Esophagus squamous epithelium (tissue), 5 donors: ENCODE measurements at regions not wholly inside any gene's neighbourhood (a gene's known extent, or its start where the extent isn't known, plus 50 kb on each side); places are given as distances from the start of the nearest gene placed in this dataset.
A peak's percentile ranks its signal among the peaks of the same experiment; 100 is the strongest.

Experiments
- DNase-seq: peaks from one replicate; lab custom pipeline; 2025; lab: John Stamatoyannopoulos, UW
- H3K27ac ChIP-seq, 4 donors: fragments of 200-600 bp; sonication (generic); one replicate each; pipeline ENCODE4 v1.5.1; 2016 to 2019; ENCODE audit warnings: mild to moderate bottlenecking in 1 of 4
- H3K27me3 ChIP-seq, 4 donors: fragments of 200-600 bp; sonication (generic); 1 replicate in 3 of 4; 2 replicates in 1 of 4; pipeline versions ENCODE4 v1.5.1 to v1.6.0; 2017 to 2021; ENCODE audit warnings: antibody characterized with exemption in 1 of 4
- H3K36me3 ChIP-seq, 3 donors: fragments of 200-600 bp; sonication (generic); one replicate each; pipeline ENCODE4 v1.5.1; 2016 to 2019
- H3K4me1 ChIP-seq, 3 donors: fragments of 200-600 bp; sonication (generic); one replicate each; pipeline ENCODE4 v1.5.1; 2017 to 2019
- H3K4me3 ChIP-seq, 4 donors: fragments of 200-600 bp; sonication (generic); 1 replicate in 3 of 4; 2 replicates in 1 of 4; pipeline ENCODE4 v1.5.1; 2016 to 2019; ENCODE audit warnings: mild to moderate bottlenecking in 2 of 4, moderate library complexity in 1 of 4
- H3K9me3 ChIP-seq, 3 donors: fragments of 200-600 bp; sonication (generic); one replicate each; pipeline ENCODE4 v1.5.1; 2016 to 2019
- CTCF ChIP-seq, 6 experiments: fragments of 450-650 bp in 4 of 6; fragments of 200-600 bp in 2 of 6; sonication (generic) in 2 of 6; IDR thresholded peaks; one replicate each; pipeline ENCODE4 v1.5.1; 2016 to 2019; ENCODE audit warnings: antibody characterized with exemption in 6 of 6, mild to moderate bottlenecking in 4 of 6, moderate library complexity in 4 of 6
- POLR2A ChIP-seq, 4 donors: fragments of 450-650 bp; IDR thresholded peaks; one replicate each; pipeline ENCODE4 v1.6.1; 2017; ENCODE audit warnings: antibody characterized with exemption in 4 of 4, mild to moderate bottlenecking in 4 of 4, moderate library complexity in 3 of 4
- WGBS, 2 donors: methylation state at CpG; one replicate each; pipeline ENCODE4 v1.1.5; 2018; 5-methylcytosine and 5-hydroxymethylcytosine counted together
- intact Hi-C: fragments of 100-400 bp; cut with DNase I; formaldehyde crosslinking; loops from one replicate; pipeline ENCODE4 v1.15.0; 2022
- donor health status: DM: yes; HTN: yes; CAD: no.

- TF ChIP-seq CTCF (IDR thresholded peaks at IDR 0.05) (no peak), POLR2A (IDR thresholded peaks at IDR 0.05) (no peak)
- H3K9me3 ChIP-seq, result no peaks in the 10 kb centered on the region
- intact Hi-C loops, result no loop called here
- H3K27me3 ChIP-seq, result no peaks in the 10 kb centered on the region
- no peak for DNase-seq
- H3K36me3 ChIP-seq, result no peaks in the 10 kb centered on the region
- peaks cover 7 to 19% (median 12%) of the 10 kb centered on the region in 3 donors for H3K4me1 ChIP-seq
- H3K4me3 ChIP-seq, result no peak overlapping the region
- 85 to 87% methylated on average over 8 of the region's 8 CpGs for WGBS, 2 donors
- H3K27ac ChIP-seq, result peak overlapping the region in 3 of 4 donors; percentile 11 to 34 (median 13)
These were observed 75.0 kb downstream of the PTPDC1 start for GRCh38 chr9:94159069-94159939.

GRCh38 chr9:94160594-94161501 lies 76.6 kb downstream of the PTPDC1 start:
- WGBS, 2 donors, result 86 to 90% methylated on average over 11 of the region's 11 CpGs
- TF ChIP-seq CTCF (IDR thresholded peaks at IDR 0.05) (no peak), POLR2A (IDR thresholded peaks at IDR 0.05) (no peak)
- intact Hi-C loops, result no loop called here

GRCh38 chr9:94161673-94162072 lies 77.4 kb downstream of the PTPDC1 start:
- WGBS, 2 donors, result 83 to 87% methylated on average over 4 to 8 of the region's 8 CpGs
- TF ChIP-seq CTCF (IDR thresholded peaks at IDR 0.05), result no peak
- TF ChIP-seq POLR2A (IDR thresholded peaks at IDR 0.05), result no peak
- intact Hi-C loops, result no loop called here
- no peak for DNase-seq
- H3K4me1 ChIP-seq, result peaks cover 8 to 23% (median 9%) of the 10 kb centered on the region in 3 donors
- H3K4me3 ChIP-seq, result no peak overlapping the region
- H3K36me3 ChIP-seq, result no peaks in the 10 kb centered on the region
- no peak overlapping the region for H3K27ac ChIP-seq
- H3K9me3 ChIP-seq, result no peaks in the 10 kb centered on the region
- H3K27me3 ChIP-seq, result no peaks in the 10 kb centered on the region

More at GRCh38 chr9:94160594-94161501, 76.6 kb downstream of the PTPDC1 start:
- no peak for DNase-seq
- Histone ChIP-seq H3K27me3 (no peaks in the 10 kb centered on the region), H3K27ac (no peak overlapping the region), H3K4me1 (peaks cover 13 to 31% (median 14%) of the 10 kb centered on the region in 3 donors), H3K9me3 (no peaks in the 10 kb centered on the region), H3K4me3 (no peak overlapping the region), H3K36me3 (no peaks in the 10 kb centered on the region)

- intact Hi-C loops, result no loop called here
These were observed 80.7 kb downstream of the PTPDC1 start for GRCh38 chr9:94164806-94165549.

More at GRCh38 chr9:94164806-94165549, 80.7 kb downstream of the PTPDC1 start:
- DNase-seq, result no peak
- WGBS, 2 donors, result 67 to 76% methylated on average over 5 of the region's 5 CpGs
- peaks cover 25 to 39% (median 25%) of the 10 kb centered on the region in 3 donors for H3K4me1 ChIP-seq
- H3K9me3 ChIP-seq, result no peaks in the 10 kb centered on the region
- H3K27ac ChIP-seq, result peak overlapping the region in 2 of 4 donors; percentile 76 to 97
- no peaks in the 10 kb centered on the region for H3K27me3 ChIP-seq
- no peaks in the 10 kb centered on the region for H3K36me3 ChIP-seq
- TF ChIP-seq CTCF (IDR thresholded peaks at IDR 0.05) (no peak), POLR2A (IDR thresholded peaks at IDR 0.05) (no peak)
- H3K4me3 ChIP-seq, result peak overlapping the region in 1 of 4 donors; percentile 75
